ENCODE measurements at regions not wholly inside any gene's neighbourhood (a gene's known extent, or its start where the extent isn't known, plus 50 kb on each side); places are given as distances from the start of the nearest gene placed in this dataset.

DNA sequence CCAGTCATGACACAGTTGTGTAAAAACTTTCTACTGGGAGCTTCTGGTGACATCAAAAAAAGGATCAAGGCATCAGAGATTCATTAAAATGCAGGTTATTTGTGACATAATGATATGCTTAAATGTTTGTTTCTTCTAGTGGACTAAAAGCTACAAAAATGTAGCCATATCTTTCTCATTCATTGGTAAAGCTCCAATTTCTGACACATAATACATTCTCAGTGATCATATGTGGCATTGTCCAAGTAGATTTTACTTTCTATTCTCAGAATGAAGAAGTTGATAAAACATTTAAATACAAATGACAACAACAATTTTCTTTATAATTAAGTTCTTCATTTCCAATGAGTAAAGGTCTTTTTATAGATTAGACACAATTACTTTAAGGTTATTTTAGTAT, 71.0 kb upstream of the ARHGEF26 start:
- H3K9me3 ChIP-seq (ENCODE audit: low read length) = no peaks in the 10 kb centered on the region
- H3K36me3 ChIP-seq (ENCODE audit: insufficient read depth, low read length) = no peaks in the 10 kb centered on the region
- no peak overlapping the region for H3K9ac ChIP-seq (ENCODE audit: low read length)
- no peak overlapping the region for H3K4me3 ChIP-seq (ENCODE audit: low read depth in 1 of 2, low read length in 2 of 2)
- peaks cover 10% of the 10 kb centered on the region for H3K4me1 ChIP-seq (ENCODE audit: insufficient read depth, low read length)
- H3K27ac ChIP-seq (ENCODE audit: low read depth, low read length) = no peak overlapping the region
- no peaks in the 10 kb centered on the region for H3K27me3 ChIP-seq (ENCODE audit: control insufficient read depth in 1 of 2, insufficient read depth in 2 of 2, low read length in 2 of 2)

GRCh38 chr3:154050766-154051165, 70.4 kb upstream of the ARHGEF26 start:
- Histone ChIP-seq H3K27me3 (ENCODE audit: control insufficient read depth in 1 of 2, insufficient read depth in 2 of 2, low read length in 2 of 2) (no peaks in the 10 kb centered on the region), H3K4me1 (ENCODE audit: insufficient read depth, low read length) (peaks cover 10% of the 10 kb centered on the region), H3K36me3 (ENCODE audit: insufficient read depth, low read length) (no peaks in the 10 kb centered on the region), H3K9ac (ENCODE audit: low read length) (no peak overlapping the region), H3K9me3 (ENCODE audit: low read length) (no peaks in the 10 kb centered on the region), H3K27ac (ENCODE audit: low read depth, low read length) (peak overlapping the region; percentile 31), H3K4me3 (ENCODE audit: low read depth in 1 of 2, low read length in 2 of 2) (no peak overlapping the region)

DNA sequence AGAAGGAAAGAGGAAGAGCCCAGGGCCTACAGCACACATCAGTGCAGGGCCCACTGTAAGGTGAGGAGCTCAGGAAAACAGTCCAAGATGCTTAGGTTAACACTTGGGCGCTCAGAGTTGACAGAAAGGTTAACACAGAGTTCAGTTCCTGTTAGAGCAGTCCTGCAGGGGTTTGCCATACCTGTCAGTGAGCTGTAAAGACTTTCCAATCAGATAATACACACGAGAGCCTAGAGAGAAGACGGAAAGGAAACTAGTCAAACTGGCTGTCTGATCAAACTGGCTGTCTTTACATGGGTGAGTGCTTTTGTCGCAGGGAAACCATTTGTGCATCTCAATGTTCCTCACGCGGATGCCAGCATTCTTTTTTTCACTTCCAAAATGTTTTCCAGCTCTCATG, 61.4 kb upstream of the ARHGEF26 start:
- Histone ChIP-seq H3K27ac (ENCODE audit: low read depth, low read length) (peak overlapping the region; percentile 65), H3K27me3 (ENCODE audit: control insufficient read depth in 1 of 2, insufficient read depth in 2 of 2, low read length in 2 of 2) (no peaks in the 10 kb centered on the region), H3K4me1 (ENCODE audit: insufficient read depth, low read length) (peaks cover 30% of the 10 kb centered on the region), H3K4me3 (ENCODE audit: low read depth in 1 of 2, low read length in 2 of 2) (no peak overlapping the region), H3K9me3 (ENCODE audit: low read length) (no peaks in the 10 kb centered on the region), H3K36me3 (ENCODE audit: insufficient read depth, low read length) (no peaks in the 10 kb centered on the region), H3K9ac (ENCODE audit: low read length) (no peak overlapping the region)

DNA sequence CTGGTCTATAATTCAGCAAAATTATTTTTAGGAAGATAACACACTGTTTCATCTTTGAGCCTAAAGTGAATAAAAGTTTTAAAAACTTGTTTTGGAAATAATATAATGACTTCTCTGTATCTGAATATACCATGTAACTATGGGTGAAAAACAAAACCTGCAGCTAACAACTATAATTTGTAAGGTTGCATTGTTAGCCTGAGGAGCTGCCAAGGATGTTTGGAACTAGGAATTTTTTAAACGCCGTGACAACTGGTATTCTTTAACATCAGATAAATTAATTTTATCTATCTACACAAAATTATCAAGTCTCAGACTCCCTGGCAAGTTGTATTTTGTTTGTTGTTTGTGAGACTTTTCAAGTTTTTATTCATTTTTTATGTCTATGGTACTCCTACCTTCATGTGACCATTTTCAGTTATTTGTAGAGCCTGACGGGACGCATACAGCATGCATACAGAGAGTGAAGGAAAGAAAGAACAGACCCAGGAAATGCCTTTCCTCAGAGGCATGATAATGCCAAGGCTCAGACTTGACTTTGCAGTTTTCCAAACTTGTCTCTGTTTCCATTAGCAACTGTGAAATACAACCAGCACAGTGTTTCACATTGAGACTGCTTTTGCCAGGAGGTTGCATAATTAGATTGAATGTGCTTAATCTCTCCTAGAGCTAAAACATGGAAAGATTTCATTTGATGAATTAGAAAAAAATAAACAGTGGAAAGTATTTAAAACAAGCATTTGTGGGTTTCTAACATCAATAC, 60.8 kb upstream of the ARHGEF26 start:
- H3K4me3 ChIP-seq (ENCODE audit: low read depth in 1 of 2, low read length in 2 of 2) = peak overlapping the region in 1 of 2 donors; percentile 1
- H3K9ac ChIP-seq (ENCODE audit: low read length) = no peak overlapping the region
- no peaks in the 10 kb centered on the region for H3K36me3 ChIP-seq (ENCODE audit: insufficient read depth, low read length)
- H3K27me3 ChIP-seq (ENCODE audit: control insufficient read depth in 1 of 2, insufficient read depth in 2 of 2, low read length in 2 of 2) = no peaks in the 10 kb centered on the region
- peak overlapping the region; percentile 65 for H3K27ac ChIP-seq (ENCODE audit: low read depth, low read length)
- H3K4me1 ChIP-seq (ENCODE audit: insufficient read depth, low read length) = peaks cover 30% of the 10 kb centered on the region
- H3K9me3 ChIP-seq (ENCODE audit: low read length) = no peaks in the 10 kb centered on the region

GRCh38 chr3:154061001-154061370, 60.2 kb upstream of the ARHGEF26 start:
- Histone ChIP-seq H3K9ac (ENCODE audit: low read length) (no peak overlapping the region), H3K27me3 (ENCODE audit: control insufficient read depth in 1 of 2, insufficient read depth in 2 of 2, low read length in 2 of 2) (no peaks in the 10 kb centered on the region), H3K4me3 (ENCODE audit: low read depth in 1 of 2, low read length in 2 of 2) (no peak overlapping the region), H3K9me3 (ENCODE audit: low read length) (no peaks in the 10 kb centered on the region), H3K27ac (ENCODE audit: low read depth, low read length) (peak overlapping the region; percentile 65), H3K36me3 (ENCODE audit: insufficient read depth, low read length) (no peaks in the 10 kb centered on the region), H3K4me1 (ENCODE audit: insufficient read depth, low read length) (peaks cover 30% of the 10 kb centered on the region)

- no peaks in the 10 kb centered on the region for H3K36me3 ChIP-seq (ENCODE audit: insufficient read depth, low read length)
- H3K9me3 ChIP-seq (ENCODE audit: low read length) = no peaks in the 10 kb centered on the region
- peaks cover 27% of the 10 kb centered on the region for H3K4me1 ChIP-seq (ENCODE audit: insufficient read depth, low read length)
- H3K4me3 ChIP-seq (ENCODE audit: low read depth in 1 of 2, low read length in 2 of 2) = no peak overlapping the region
- H3K27me3 ChIP-seq (ENCODE audit: control insufficient read depth in 1 of 2, insufficient read depth in 2 of 2, low read length in 2 of 2) = no peaks in the 10 kb centered on the region
- H3K9ac ChIP-seq (ENCODE audit: low read length) = no peak overlapping the region
- H3K27ac ChIP-seq (ENCODE audit: low read depth, low read length) = no peak overlapping the region
Observed at GRCh38 chr3:154062513-154062912, 58.7 kb upstream of the ARHGEF26 start.

- Histone ChIP-seq H3K4me3 (ENCODE audit: low read depth in 1 of 2, low read length in 2 of 2) (no peak overlapping the region), H3K27me3 (ENCODE audit: control insufficient read depth in 1 of 2, insufficient read depth in 2 of 2, low read length in 2 of 2) (no peaks in the 10 kb centered on the region), H3K9ac (ENCODE audit: low read length) (no peak overlapping the region), H3K4me1 (ENCODE audit: insufficient read depth, low read length) (no peaks in the 10 kb centered on the region), H3K27ac (ENCODE audit: low read depth, low read length) (no peak overlapping the region), H3K9me3 (ENCODE audit: low read length) (no peaks in the 10 kb centered on the region), H3K36me3 (ENCODE audit: insufficient read depth, low read length) (no peaks in the 10 kb centered on the region)
Observed at GRCh38 chr3:154071146-154071545, 50.0 kb upstream of the ARHGEF26 start.
